Upper lobe of left lung (tissue), 6 donors: ENCODE measurements at regions not wholly inside any gene's neighbourhood (a gene's known extent, or its start where the extent isn't known, plus 50 kb on each side); places are given as distances from the start of the nearest gene placed in this dataset.

ENCODE experiments used
- ATAC-seq, 2 donors: fragments of 200-7000 bp; cut with Tn5 transposase; one replicate each; pipeline ENCODE4 v1.9.1; 2022; ENCODE audit warnings: mild to moderate bottlenecking in 2 of 2, moderate library complexity in 2 of 2; ENCODE audit not compliant: low FRiP score in 2 of 2
- DNase-seq, 2 donors: peaks; one replicate each; pipeline ENCODE4 v3.0.0-alpha.2; 2019 to 2020
- H3K27ac ChIP-seq, 4 donors: fragments of 200-600 bp; sonication (generic); one replicate each; pipeline ENCODE4 v1.5.1; 2016 to 2019
- H3K27me3 ChIP-seq, 4 donors: fragments of 200-600 bp; sonication (generic); one replicate each; pipeline ENCODE4 v1.5.1; 2017 to 2019
- H3K36me3 ChIP-seq, 4 donors: fragments of 200-600 bp; sonication (generic); one replicate each; pipeline ENCODE4 v1.5.1; 2016 to 2019
- H3K4me1 ChIP-seq, 4 donors: fragments of 200-600 bp; sonication (generic); one replicate each; pipeline ENCODE4 v1.5.1; 2018 to 2019
- H3K4me3 ChIP-seq, 4 donors: fragments of 200-600 bp; sonication (generic); one replicate each; pipeline ENCODE4 v1.5.1; 2017 to 2019; ENCODE audit warnings: mild to moderate bottlenecking in 2 of 4, moderate library complexity in 1 of 4
- H3K9me3 ChIP-seq, 4 donors: fragments of 200-600 bp; sonication (generic); one replicate each; pipeline ENCODE4 v1.5.1; 2018 to 2019
- CTCF ChIP-seq, 6 experiments: fragments of 450-650 bp in 4 of 6; fragments of 200-600 bp in 2 of 6; sonication (generic) in 2 of 6; IDR thresholded peaks; one replicate each; pipeline ENCODE4 v1.5.1; 2016 to 2019; ENCODE audit warnings: antibody characterized with exemption in 6 of 6
- EP300 ChIP-seq, 4 donors: sonication (generic); formaldehyde crosslinking; IDR thresholded peaks; one replicate each; pipeline ENCODE4 v1.5.1; 2017; ENCODE audit warnings: antibody characterized with exemption in 4 of 4, control low read depth in 2 of 4
- POLR2A ChIP-seq, 4 donors: fragments of 450-650 bp; IDR thresholded peaks; one replicate each; pipeline ENCODE4 v1.5.1; 2016 to 2017; ENCODE audit warnings: antibody characterized with exemption in 4 of 4, mild to moderate bottlenecking in 2 of 4
- POLR2AphosphoS5 ChIP-seq, 2 donors: sonication (generic); formaldehyde crosslinking; IDR thresholded peaks; one replicate each; pipeline ENCODE4 v1.5.1; 2017; ENCODE audit warnings: antibody characterized with exemption in 2 of 2
- WGBS, 2 donors: methylation state at CpG; one replicate each; pipeline ENCODE4 v1.1.5; 2017 to 2018; 5-methylcytosine and 5-hydroxymethylcytosine counted together
- donor health status: DM: no; HTN: no; CAD: no; lungs with moderate emphysema.
- donor health status: DM: no; HTN: yes; CAD: no; lungs with severe emphysema.

- Histone ChIP-seq H3K9me3 (no peaks in the 10 kb centered on the region), H3K36me3 (no peaks in the 10 kb centered on the region), H3K4me1 (no peaks in the 10 kb centered on the region), H3K4me3 (no peak overlapping the region), H3K27me3 (no peaks in the 10 kb centered on the region), H3K27ac (no peak overlapping the region)
- TF ChIP-seq POLR2AphosphoS5 (IDR thresholded peaks at IDR 0.05) (no peak), POLR2A (IDR thresholded peaks at IDR 0.05) (no peak), EP300 (IDR thresholded peaks at IDR 0.05) (no peak), CTCF (IDR thresholded peaks at IDR 0.05) (no peak)
- ATAC-seq (no peak), DNase-seq (no peak)
Measured at GRCh38 chr9:21661626-21662025, 140.8 kb upstream of the MTAP start.

- Histone ChIP-seq H3K9me3 (no peaks in the 10 kb centered on the region), H3K4me1 (no peaks in the 10 kb centered on the region), H3K4me3 (no peak overlapping the region), H3K27ac (no peak overlapping the region), H3K36me3 (no peaks in the 10 kb centered on the region), H3K27me3 (no peaks in the 10 kb centered on the region)
- DNase-seq (no peak), ATAC-seq (no peak)
- 59 to 65% methylated on average over 3 of the region's 3 CpGs for WGBS, 2 donors
- TF ChIP-seq POLR2A (IDR thresholded peaks at IDR 0.05) (no peak), POLR2AphosphoS5 (IDR thresholded peaks at IDR 0.05) (no peak), CTCF (IDR thresholded peaks at IDR 0.05) (no peak), EP300 (IDR thresholded peaks at IDR 0.05) (no peak)
Measured at GRCh38 chr9:21668516-21668915, 133.9 kb upstream of the MTAP start.

GRCh38 chr9:21669701-21670100 is 132.7 kb upstream of the MTAP start:
- H3K27ac ChIP-seq, result no peak overlapping the region
- no peaks in the 10 kb centered on the region for H3K4me1 ChIP-seq
- ATAC-seq (no peak), DNase-seq (no peak)
- H3K27me3 ChIP-seq, result no peaks in the 10 kb centered on the region
- no peaks in the 10 kb centered on the region for H3K36me3 ChIP-seq
- TF ChIP-seq CTCF (IDR thresholded peaks at IDR 0.05), result no peak
- no peak for TF ChIP-seq POLR2A (IDR thresholded peaks at IDR 0.05)
- no peak for TF ChIP-seq EP300 (IDR thresholded peaks at IDR 0.05)
- TF ChIP-seq POLR2AphosphoS5 (IDR thresholded peaks at IDR 0.05), result no peak
- no peaks in the 10 kb centered on the region for H3K9me3 ChIP-seq
- WGBS, 2 donors, result 74 to 90% methylated on average over 3 of the region's 3 CpGs
- H3K4me3 ChIP-seq, result no peak overlapping the region

GRCh38 chr9:21670374-21670773 is 132.1 kb upstream of the MTAP start:
- no peaks in the 10 kb centered on the region for H3K9me3 ChIP-seq
- no peak for TF ChIP-seq POLR2A (IDR thresholded peaks at IDR 0.05)
- TF ChIP-seq POLR2AphosphoS5 (IDR thresholded peaks at IDR 0.05), result no peak
- TF ChIP-seq CTCF (IDR thresholded peaks at IDR 0.05), result no peak
- no peak for TF ChIP-seq EP300 (IDR thresholded peaks at IDR 0.05)
- no peak overlapping the region for H3K4me3 ChIP-seq
- H3K27me3 ChIP-seq, result no peaks in the 10 kb centered on the region
- H3K36me3 ChIP-seq, result no peaks in the 10 kb centered on the region
- no peak overlapping the region for H3K27ac ChIP-seq
- DNase-seq (no peak), ATAC-seq (no peak)
- no peaks in the 10 kb centered on the region for H3K4me1 ChIP-seq
- 63 to 77% methylated on average over 2 of the region's 2 CpGs for WGBS, 2 donors

- Histone ChIP-seq H3K9me3 (no peaks in the 10 kb centered on the region), H3K36me3 (no peaks in the 10 kb centered on the region), H3K4me1 (no peaks in the 10 kb centered on the region), H3K4me3 (no peak overlapping the region), H3K27ac (no peak overlapping the region), H3K27me3 (no peaks in the 10 kb centered on the region)
- no peak for DNase-seq
- 63 to 73% methylated on average over 4 of the region's 4 CpGs for WGBS, 2 donors
- no peak for TF ChIP-seq EP300 (IDR thresholded peaks at IDR 0.05)
- TF ChIP-seq CTCF (IDR thresholded peaks at IDR 0.05), result no peak
- no peak for TF ChIP-seq POLR2A (IDR thresholded peaks at IDR 0.05)
- no peak for TF ChIP-seq POLR2AphosphoS5 (IDR thresholded peaks at IDR 0.05)
- no peak for ATAC-seq
Measured at GRCh38 chr9:21672140-21672539, 130.3 kb upstream of the MTAP start.
